ENCODE measurements at regions not wholly inside any gene's neighbourhood (a gene's known extent, or its start where the extent isn't known, plus 50 kb on each side); places are given as distances from the start of the nearest gene placed in this dataset.

GRCh38 chr2:240249423-240250149 is 109.1 kb upstream of the OTOS start:
- no peak overlapping the region for H3K23ac ChIP-seq (ENCODE audit: low read depth, low read length)
- no peak overlapping the region for H3K4me2 ChIP-seq (ENCODE audit: low read depth, low read length)
- no peak overlapping the region for H3K4me3 ChIP-seq (ENCODE audit: insufficient read depth, low read depth, low read length)
- intact Hi-C loops (cut with micrococcal nuclease) (no loop called here), dilution Hi-C loops (cut with HindIII; ENCODE audit: low sequenced_read_pairs, unreplicated experiment) (no loop called here), in situ Hi-C loops (cut with MboI; ENCODE audit: low sequenced_read_pairs) (no loop called here)
- CTCF ChIA-PET: no interaction called here
- no peak overlapping the region for H2BK5ac ChIP-seq (ENCODE audit: low read depth, low read length, poor library complexity, severe bottlenecking)
- no peak for TF ChIP-seq CEBPB (IDR thresholded peaks at IDR 0.05; ENCODE audit: low read depth, low read length)
- no peaks in the 10 kb centered on the region for H4K20me1 ChIP-seq (ENCODE audit: insufficient read depth, low read length)
- no peak overlapping the region for H2BK20ac ChIP-seq (ENCODE audit: low read depth, low read length)
- no peak overlapping the region; the same call in 1 of the 2 replicates for H3K4ac ChIP-seq (ENCODE audit: low read depth, low read length)
- 82% methylated on average over 13 of the region's 21 CpGs; no CpG with 5 or more reads in 1 of the 2 experiments for WGBS, 2 experiments (ENCODE audit: extremely low coverage in 2 of 2, insufficient read length in 1 of 2)
- no peak overlapping the region for H4K8ac ChIP-seq (ENCODE audit: low read depth in 2 of 2, low read length in 2 of 2)
- no TSS peak for BruUV-seq (replicated peaks)
- H2AK9ac ChIP-seq (replicated peaks; ENCODE audit: low read depth, low read length, poor library complexity): no peak overlapping the region
- no peak overlapping the region for H3K18ac ChIP-seq (ENCODE audit: low read depth, low read length)
- no peak overlapping the region for H3K27ac ChIP-seq (ENCODE audit: insufficient read depth, low read length)
- H3K14ac ChIP-seq (replicated peaks; ENCODE audit: low read depth, low read length): no peak overlapping the region
- peak overlapping the region; percentile 56 for H2AFZ ChIP-seq (replicated peaks; ENCODE audit: low read length, poor library complexity)
- ATAC-seq (ENCODE audit: low read depth) (no peak), DNase-seq (no peak)
- POLR2A ChIA-PET (ENCODE audit: unreplicated experiment): no interaction called here
- no peak overlapping the region; the same call in 1 of the 2 replicates for H2BK120ac ChIP-seq (ENCODE audit: low read depth, low read length)
- H3K79me1 ChIP-seq (ENCODE audit: low read depth in 1 of 2, low read length in 2 of 2): no peaks in the 10 kb centered on the region
- no peak overlapping the region for H4K5ac ChIP-seq (ENCODE audit: low read depth, low read length)
- no peaks in the 10 kb centered on the region for H3K9me3 ChIP-seq (ENCODE audit: control insufficient read depth, insufficient read depth, low read length)
- H2BK15ac ChIP-seq (ENCODE audit: low read depth, low read length): no peak overlapping the region; the same call in 2 of the 3 replicates
- H3K27me3 ChIP-seq (ENCODE audit: control insufficient read depth, insufficient read depth, low read length): peaks cover 2% of the 10 kb centered on the region; the same call in 1 of the 2 replicates
- peaks cover 10% of the 10 kb centered on the region; the same call in 1 of the 2 replicates for H3K9me1 ChIP-seq (ENCODE audit: insufficient read depth, low read length)
- H3K36me3 ChIP-seq (ENCODE audit: control insufficient read depth, insufficient read depth, low read length): no peaks in the 10 kb centered on the region
- peaks cover 14% of the 10 kb centered on the region for H3K4me1 ChIP-seq (ENCODE audit: control insufficient read depth, insufficient read depth, low read length)
- no peak overlapping the region for H4K91ac ChIP-seq (ENCODE audit: insufficient read depth, low read depth, low read length)
- no peak overlapping the region for H3K56ac ChIP-seq (ENCODE audit: extremely low read depth, insufficient read depth, low read length)
- H2AK5ac ChIP-seq (ENCODE audit: low read depth, low read length): peak overlapping the region; percentile 29; the same call in 1 of the 2 replicates
- no peak overlapping the region for H3K9ac ChIP-seq (ENCODE audit: low read depth, low read length)

All from IMR-90 (cell line).